ENCODE measurements at regions not wholly inside any gene's neighbourhood (a gene's known extent, or its start where the extent isn't known, plus 50 kb on each side); places are given as distances from the start of the nearest gene placed in this dataset.
"Not testable (repeated sequence)": the region's sequence is repeated elsewhere in the genome, so short reads cannot be mapped to it uniquely, and the experiment has no call there.

GRCh38 chr13:44688652-44689051, 112.5 kb upstream of the TSC22D1 start:
- CTCF ChIA-PET = interaction anchor here (0.6 kb wide), 1 partner anchor 8 kb away, joined by 5 read pairs; no protein-coding TSS in a partner anchor
- POLR2A ChIA-PET = no interaction called here

DNA sequence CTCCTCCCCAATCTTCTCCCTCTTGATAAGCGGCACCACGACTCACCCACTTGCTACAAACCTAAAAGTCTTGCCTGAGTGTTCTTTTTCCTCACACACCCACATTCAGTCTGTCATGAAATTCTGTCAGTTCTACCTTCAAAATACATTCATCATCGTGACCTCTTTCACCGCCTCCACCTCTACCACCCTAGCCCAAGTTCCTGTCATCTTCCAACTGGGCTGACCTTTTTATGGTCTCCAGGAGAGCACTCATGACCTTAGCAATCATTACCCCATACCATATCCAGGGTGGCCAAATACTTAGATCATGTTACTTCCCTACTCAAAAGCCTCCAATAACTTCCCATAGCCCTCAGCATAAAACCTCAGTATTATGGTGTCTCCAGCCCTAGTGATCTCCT, 110.4 kb upstream of the TSC22D1 start:
- ChIA-PET CTCF (no interaction called here), POLR2A (no interaction called here)

DNA sequence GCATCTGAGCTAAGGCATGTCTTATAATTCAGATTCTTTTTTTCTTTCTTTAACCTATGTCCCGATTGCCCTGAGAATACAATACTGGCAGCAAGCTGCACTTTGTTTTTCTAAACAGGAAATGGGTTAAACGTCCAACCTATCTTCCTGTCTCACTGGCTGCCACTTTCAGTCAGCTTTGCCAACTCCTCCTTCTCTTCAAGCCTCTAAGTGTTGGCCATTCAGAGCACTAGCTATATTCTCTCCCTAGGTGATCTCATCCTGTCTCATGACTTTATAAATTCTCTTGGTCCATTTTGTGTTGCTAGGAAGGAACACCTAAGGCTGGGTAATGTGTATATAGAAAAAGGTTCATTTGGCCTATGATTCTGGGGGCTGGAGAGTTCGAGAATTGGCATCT, 109.5 kb upstream of the TSC22D1 start:
- CTCF ChIA-PET = no interaction called here
- POLR2A ChIA-PET = no interaction called here

DNA sequence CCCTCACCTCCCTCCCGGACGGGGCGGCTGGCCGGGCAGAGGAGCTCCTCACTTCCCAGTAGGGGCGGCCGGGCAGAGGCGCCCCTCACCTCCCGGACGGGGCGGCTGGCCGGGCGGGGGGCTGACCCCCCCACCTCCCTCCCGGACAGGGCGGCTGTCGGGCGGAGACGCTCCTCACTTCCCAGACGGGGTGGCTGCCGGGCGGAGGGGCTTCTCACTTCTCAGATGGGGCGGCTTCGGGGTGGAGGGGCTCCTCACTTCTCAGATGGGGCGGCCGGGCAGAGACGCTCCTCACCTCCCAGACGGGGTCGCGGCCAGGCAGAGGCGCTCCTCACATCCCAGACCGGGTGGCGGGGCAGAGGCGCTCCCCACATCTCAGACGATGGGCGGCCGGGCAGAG, 106.3 kb upstream of the TSC22D1 start:
- POLR2A ChIA-PET, CTCF ChIA-PET: not testable (repeated sequence)

DNA sequence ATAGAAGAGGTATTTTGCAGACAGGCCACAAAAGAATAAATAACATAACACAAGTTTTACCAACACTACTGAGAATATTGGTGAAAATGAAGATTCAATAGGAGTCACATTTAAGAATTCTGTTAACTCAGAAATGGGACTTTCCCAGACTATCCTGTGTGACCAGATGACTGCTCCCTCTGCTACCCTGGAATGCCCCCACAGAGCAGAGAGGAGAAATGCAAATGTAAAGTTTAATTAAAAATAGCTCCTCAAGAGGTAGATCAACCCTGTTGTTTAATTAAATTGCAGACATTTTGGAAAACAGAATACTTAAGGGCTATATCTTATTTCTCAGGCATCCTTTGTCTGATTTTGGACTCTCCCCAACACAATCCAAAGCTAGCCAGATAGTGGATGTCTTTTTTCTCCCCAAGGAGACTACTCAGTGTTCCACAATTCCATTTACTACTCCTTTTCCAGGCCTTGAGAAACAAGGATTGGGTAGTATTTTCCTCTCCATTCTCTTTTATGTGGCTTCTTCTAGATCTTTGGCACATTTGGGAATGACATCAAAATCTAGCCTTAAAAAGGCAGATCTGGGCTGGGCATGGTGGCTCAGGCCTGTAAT, 104.7 kb upstream of the TSC22D1 start:
- ChIA-PET POLR2A (no interaction called here), CTCF (no interaction called here)

DNA sequence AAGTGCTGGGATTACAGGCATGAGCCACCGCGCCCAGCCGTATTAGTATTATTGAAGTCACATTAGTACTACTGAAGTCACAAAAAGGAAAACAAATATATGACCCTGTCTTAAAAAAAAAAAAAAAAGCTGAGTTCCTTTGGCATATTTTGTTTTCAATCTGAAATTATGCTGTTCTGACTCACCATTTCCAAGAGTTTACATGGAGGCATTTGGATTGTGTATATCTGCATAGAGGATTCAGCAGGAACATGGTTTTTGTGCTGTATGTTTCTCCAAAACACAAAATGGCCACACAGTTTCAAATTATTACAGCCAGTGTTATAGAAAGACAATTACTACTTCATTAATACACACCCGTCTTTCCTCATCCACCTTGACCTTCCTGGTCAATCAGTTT, 103.5 kb upstream of the TSC22D1 start:
- POLR2A ChIA-PET = no interaction called here
- CTCF ChIA-PET = no interaction called here

DNA sequence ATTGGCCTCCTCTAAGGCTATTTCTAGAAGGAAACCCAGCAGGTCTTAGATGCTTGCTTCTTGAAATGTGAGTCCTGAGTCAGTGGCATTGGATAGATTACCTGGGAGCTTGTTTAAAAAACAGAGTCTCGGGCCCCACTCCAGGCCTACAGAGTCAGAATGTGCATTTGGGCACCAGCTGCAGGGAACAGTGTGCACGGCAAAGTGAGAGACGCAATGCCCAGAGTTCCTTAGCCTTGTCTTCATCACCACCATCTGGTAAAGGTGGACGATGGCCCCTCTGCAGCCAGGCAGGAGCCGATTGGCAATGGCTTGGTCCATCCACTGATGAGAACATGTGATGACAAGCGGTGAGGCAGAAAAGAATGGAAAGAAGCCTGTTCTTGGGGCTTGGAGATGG, 102.1 kb upstream of the TSC22D1 start:
- POLR2A ChIA-PET = no interaction called here
- CTCF ChIA-PET = no interaction called here

DNA sequence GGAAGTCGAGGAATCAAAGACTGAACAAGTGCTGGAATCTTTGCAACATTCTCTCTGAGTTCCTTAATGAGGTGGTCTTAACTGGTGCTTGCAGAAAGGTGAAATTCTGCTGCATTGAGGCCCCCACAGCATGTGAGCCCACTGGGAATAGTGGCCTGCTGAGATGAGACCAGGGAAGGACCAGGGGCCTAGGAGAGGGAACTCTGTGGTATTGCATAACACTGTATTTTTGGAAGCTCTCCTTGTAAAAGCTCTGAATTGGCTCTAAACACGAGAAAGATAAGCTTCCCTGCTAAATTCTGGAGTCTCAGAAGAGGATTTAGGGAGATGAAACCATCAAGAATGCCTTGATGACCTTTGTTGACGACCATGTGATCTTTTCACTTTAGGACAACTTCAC, 100.4 kb upstream of the TSC22D1 start:
- POLR2A ChIA-PET = no interaction called here
- CTCF ChIA-PET = interaction anchor here (0.6 kb wide), 1 partner anchor 1353 kb away, joined by 3 read pairs; no protein-coding TSS in a partner anchor

DNA sequence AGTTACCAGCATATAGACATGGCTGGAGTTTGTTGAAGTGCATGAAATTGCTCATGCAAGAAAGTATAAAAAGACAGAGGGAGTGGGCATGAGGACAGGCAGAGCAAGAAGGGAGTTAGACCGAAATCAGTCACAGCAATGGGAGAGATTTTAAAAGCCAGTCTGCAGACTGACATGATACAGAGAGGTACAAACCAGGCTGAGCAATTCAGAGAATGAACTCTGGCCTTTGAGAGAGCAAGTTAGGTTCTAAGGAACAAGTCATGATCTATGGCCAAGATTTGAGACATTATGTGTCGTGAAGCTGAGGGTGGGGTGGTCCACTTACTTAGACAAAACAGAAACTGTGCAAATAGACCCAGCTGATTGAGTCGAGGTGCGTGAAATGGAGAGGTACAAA, 93.4 kb upstream of the TSC22D1 start:
- ChIA-PET CTCF (no interaction called here), POLR2A (no interaction called here)

GRCh38 chr13:44668688-44669087, 92.6 kb upstream of the TSC22D1 start:
- ChIA-PET POLR2A (no interaction called here), CTCF (no interaction called here)

- CTCF ChIA-PET = no interaction called here
- POLR2A ChIA-PET = no interaction called here
Measured at GRCh38 chr13:44667943-44668342, 91.8 kb upstream of the TSC22D1 start.

- CTCF ChIA-PET, POLR2A ChIA-PET: not testable (repeated sequence)
Measured at GRCh38 chr13:44666538-44666937, 90.4 kb upstream of the TSC22D1 start.

DNA sequence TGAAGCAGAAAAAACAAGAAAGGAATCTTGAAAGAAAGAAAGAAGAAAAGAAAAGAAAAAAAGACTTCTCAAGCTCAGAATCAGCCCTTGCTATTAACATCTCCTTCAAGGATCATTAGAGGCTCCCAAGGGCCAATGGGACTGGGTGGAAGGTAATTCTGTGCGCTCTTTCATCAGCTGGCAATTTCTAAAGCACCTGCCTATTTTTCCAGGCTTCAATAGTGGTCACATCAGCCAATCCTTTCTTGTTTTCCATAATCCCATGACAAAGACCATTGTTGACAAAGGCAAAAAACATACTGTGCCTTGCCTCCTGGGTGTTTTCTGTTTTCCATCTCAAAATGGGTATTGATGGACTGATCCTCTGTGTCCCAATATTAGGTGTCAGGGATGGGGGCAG, 88.2 kb upstream of the TSC22D1 start:
- POLR2A ChIA-PET = no interaction called here
- CTCF ChIA-PET = no interaction called here

DNA sequence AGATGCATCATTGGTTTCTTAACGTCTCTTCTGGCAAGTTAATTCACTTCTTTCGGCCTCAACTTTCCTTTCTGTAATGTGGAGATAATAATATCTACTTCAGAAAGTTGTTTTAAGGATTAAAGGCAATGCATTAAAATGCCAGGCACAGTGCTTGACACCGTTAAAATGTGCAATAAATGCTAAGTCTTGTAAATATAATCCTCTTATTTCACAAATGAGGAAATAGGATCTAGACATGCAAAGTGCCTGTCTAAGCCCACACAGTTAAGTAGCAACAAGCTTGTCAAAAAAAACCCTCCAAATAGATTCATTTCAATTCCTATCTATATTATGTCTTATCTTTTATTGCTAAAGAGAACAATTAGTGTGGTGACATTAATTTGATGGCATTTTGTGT, 86.4 kb upstream of the TSC22D1 start:
- ChIA-PET POLR2A (no interaction called here), CTCF (no interaction called here)

DNA sequence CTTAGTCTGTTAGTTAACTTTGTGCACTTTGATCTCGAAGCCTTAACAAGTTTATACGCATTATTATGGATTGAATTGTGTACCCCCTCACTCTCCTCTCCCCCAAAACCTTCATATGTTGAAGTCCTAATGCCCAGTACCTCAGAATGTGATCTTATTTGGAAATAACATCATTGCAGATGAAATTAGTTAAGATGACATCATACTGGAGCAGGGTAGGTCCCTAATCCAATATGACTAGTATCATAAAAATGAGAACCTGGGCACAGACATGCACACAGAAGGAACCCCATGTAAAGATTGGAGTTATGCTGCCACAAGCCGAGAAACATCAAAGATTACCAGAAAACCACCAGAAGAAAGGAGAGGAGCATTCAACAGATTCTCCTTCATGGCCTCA, 85.8 kb upstream of the TSC22D1 start:
- POLR2A ChIA-PET = no interaction called here
- CTCF ChIA-PET = no interaction called here

DNA sequence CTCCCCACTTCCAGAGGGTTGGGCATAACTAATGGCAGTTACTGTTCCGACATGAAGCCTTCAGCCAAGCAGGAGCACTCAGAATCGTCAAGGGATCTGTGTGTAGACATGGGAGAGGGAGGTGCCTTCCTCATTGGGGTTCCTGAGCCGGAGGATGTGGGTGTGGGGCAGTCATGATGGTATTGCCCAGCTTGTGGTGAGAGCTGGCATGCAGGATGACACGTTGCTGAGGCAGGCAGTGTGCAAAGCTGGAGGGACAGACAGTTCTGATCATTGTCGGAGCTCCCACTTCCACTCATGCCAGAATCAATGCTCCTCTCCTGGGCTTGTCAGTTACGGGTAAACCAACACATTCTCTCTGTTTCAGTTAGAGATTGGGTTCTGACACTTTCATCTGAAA, 83.9 kb upstream of the TSC22D1 start:
- ChIA-PET POLR2A (no interaction called here), CTCF (no interaction called here)

GRCh38 chr13:44652962-44653660, 77.0 kb upstream of the TSC22D1 start:
- CTCF ChIA-PET = interaction anchor here (0.6 kb wide), 1 partner anchor 254 kb away, joined by 3 read pairs; no protein-coding TSS in a partner anchor

GRCh38 chr13:44652168-44652567, 76.0 kb upstream of the TSC22D1 start:
- ChIA-PET POLR2A (no interaction called here), CTCF (no interaction called here)

More at GRCh38 chr13:44652962-44653660, 77.0 kb upstream of the TSC22D1 start:
- POLR2A ChIA-PET = no interaction called here

- CTCF ChIA-PET = no interaction called here
- POLR2A ChIA-PET = no interaction called here
Measured at GRCh38 chr13:44651724-44652123, 75.6 kb upstream of the TSC22D1 start.

- CTCF ChIA-PET = no interaction called here
- POLR2A ChIA-PET = no interaction called here
Measured at GRCh38 chr13:44651209-44651608, 75.1 kb upstream of the TSC22D1 start.

GRCh38 chr13:44649834-44650233, 73.7 kb upstream of the TSC22D1 start:
- CTCF ChIA-PET = no interaction called here
- POLR2A ChIA-PET = no interaction called here

- ChIA-PET CTCF (no interaction called here), POLR2A (no interaction called here)
Measured at GRCh38 chr13:44649104-44649428, 72.9 kb upstream of the TSC22D1 start.
